ENCODE measurements at regions not wholly inside any gene's neighbourhood (a gene's known extent, or its start where the extent isn't known, plus 50 kb on each side); places are given as distances from the start of the nearest gene placed in this dataset.

GRCh38 chr2:126785236-126785635 is 113.5 kb upstream of the TEX51 start:
- H3K4me1 ChIP-seq: no peaks in the 10 kb centered on the region
- DNase-seq (ENCODE audit: extremely low spot score in 2 of 2): no peak
- intact Hi-C loops (cut with DNase I): no loop called here

DNA sequence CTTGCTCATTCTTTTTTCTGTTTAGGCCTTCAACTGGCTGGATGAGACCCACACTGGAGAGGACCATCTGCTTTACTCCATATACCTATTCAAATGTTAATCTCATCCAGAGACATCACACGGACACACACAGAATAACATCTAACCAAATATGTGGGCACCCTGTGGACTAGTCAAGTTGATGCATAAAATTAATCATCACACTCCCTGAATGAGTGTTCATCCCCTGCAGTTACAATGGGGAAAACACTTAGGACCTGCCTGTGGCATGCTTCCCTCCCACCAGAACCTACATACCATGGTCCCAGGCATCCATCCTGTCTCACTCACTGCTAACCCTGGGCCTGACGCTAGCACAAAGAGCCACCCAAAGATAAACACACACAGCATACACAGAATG is 112.8 kb upstream of the TEX51 start:
- Histone ChIP-seq H3K27ac (no peak overlapping the region), H3K27me3 (no peaks in the 10 kb centered on the region), H3K9me3 (no peaks in the 10 kb centered on the region), H3K4me3 (no peak overlapping the region), H3K36me3 (no peaks in the 10 kb centered on the region), H3K4me1 (no peaks in the 10 kb centered on the region)
- TF ChIP-seq POLR2A (IDR thresholded peaks at IDR 0.05): no peak
- intact Hi-C loops (cut with DNase I): no loop called here
- no peak for DNase-seq (ENCODE audit: extremely low spot score in 2 of 2)

More at GRCh38 chr2:126785236-126785635, 113.5 kb upstream of the TEX51 start:
- H3K36me3 ChIP-seq: no peaks in the 10 kb centered on the region
- no peaks in the 10 kb centered on the region for H3K9me3 ChIP-seq
- TF ChIP-seq POLR2AphosphoS5 (IDR thresholded peaks at IDR 0.05; ENCODE audit: insufficient read depth in 1 of 2, low read depth in 1 of 2): no peak
- no peaks in the 10 kb centered on the region for H3K27me3 ChIP-seq
- no peak overlapping the region for H3K27ac ChIP-seq
- no peak overlapping the region for H3K4me3 ChIP-seq

DNA sequence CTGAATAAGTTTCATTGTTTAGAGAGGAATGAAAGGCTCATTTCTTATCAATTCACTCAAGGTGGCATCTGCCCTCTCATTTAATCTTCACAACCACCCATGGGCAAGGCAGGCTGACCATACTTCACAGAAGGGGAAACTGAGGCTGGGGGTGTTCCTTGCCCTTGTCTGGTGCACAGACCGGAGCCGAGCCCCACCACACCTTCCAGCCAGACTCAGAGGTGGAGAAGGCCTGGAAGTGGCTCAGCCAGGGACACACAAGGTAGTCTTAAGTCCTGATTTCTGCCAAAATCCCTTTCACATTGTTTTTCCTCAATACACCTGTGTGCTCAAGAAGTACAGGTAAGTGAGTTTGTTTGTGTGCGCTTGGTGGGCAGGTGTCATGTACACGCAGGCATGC is 111.9 kb upstream of the TEX51 start:
- intact Hi-C loops (cut with DNase I): no loop called here
- Histone ChIP-seq H3K27me3 (no peaks in the 10 kb centered on the region), H3K4me1 (no peaks in the 10 kb centered on the region), H3K9me3 (no peaks in the 10 kb centered on the region), H3K27ac (no peak overlapping the region), H3K4me3 (no peak overlapping the region), H3K36me3 (no peaks in the 10 kb centered on the region)
- DNase-seq (ENCODE audit: extremely low spot score in 2 of 2): no peak
- TF ChIP-seq POLR2AphosphoS5 (IDR thresholded peaks at IDR 0.05; ENCODE audit: insufficient read depth in 1 of 2, low read depth in 1 of 2) (no peak), POLR2A (IDR thresholded peaks at IDR 0.05) (no peak), CTCF (IDR thresholded peaks at IDR 0.05) (no peak)

DNA sequence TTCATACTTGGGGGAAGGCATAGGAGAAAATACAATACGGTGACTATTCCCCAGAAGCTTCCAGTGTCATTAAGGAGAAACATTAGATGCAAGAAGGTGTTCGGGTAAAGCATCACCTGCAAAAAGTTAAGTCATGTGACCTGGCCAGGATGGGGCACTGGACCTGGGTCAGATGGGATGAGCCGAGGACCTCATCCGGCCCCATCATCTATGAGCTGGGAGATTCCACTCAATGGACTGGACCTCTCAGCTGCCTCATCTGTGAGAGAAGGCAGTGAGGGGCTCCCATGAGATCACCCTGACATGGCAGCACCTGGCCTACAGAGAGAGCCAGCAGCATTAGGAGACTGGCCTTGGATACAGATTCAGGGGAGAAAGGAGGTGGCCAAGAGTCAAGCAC is 111.4 kb upstream of the TEX51 start:
- Histone ChIP-seq H3K4me3 (no peak overlapping the region), H3K4me1 (no peaks in the 10 kb centered on the region), H3K9me3 (no peaks in the 10 kb centered on the region), H3K27ac (no peak overlapping the region), H3K27me3 (no peaks in the 10 kb centered on the region), H3K36me3 (no peaks in the 10 kb centered on the region)
- DNase-seq (ENCODE audit: extremely low spot score in 2 of 2): no peak
- TF ChIP-seq POLR2A (IDR thresholded peaks at IDR 0.05): no peak
- no peak for TF ChIP-seq POLR2AphosphoS5 (IDR thresholded peaks at IDR 0.05; ENCODE audit: insufficient read depth in 1 of 2, low read depth in 1 of 2)
- no peak for TF ChIP-seq CTCF (IDR thresholded peaks at IDR 0.05)
- intact Hi-C loops (cut with DNase I): no loop called here

DNA sequence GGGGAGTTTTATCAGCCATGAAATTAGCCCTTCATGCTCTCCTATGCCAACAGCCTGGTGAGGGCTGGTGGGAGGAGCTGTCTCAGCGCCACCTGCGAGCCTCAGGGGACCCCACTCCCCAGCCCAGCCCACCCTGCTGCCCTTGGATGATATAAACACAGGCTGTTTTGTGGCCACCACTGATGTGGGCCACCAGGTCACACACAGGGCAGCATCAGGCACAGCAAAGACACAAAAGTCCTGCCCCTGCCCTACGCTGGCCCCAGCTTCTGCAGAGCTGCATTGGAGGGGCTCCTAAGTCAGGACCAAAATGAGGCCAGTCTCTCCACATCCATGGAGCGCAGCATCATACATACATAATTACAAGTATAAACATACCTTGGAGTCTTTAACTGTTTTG is 110.6 kb upstream of the TEX51 start:
- no peaks in the 10 kb centered on the region for H3K36me3 ChIP-seq
- no peak overlapping the region for H3K27ac ChIP-seq
- H3K4me1 ChIP-seq: no peaks in the 10 kb centered on the region
- TF ChIP-seq POLR2A (IDR thresholded peaks at IDR 0.05) (no peak), POLR2AphosphoS5 (IDR thresholded peaks at IDR 0.05; ENCODE audit: insufficient read depth in 1 of 2, low read depth in 1 of 2) (no peak), CTCF (IDR thresholded peaks at IDR 0.05) (no peak)
- DNase-seq (ENCODE audit: extremely low spot score in 2 of 2): no peak
- intact Hi-C loops (cut with DNase I): no loop called here
- H3K9me3 ChIP-seq: no peaks in the 10 kb centered on the region
- H3K27me3 ChIP-seq: no peaks in the 10 kb centered on the region
- H3K4me3 ChIP-seq: no peak overlapping the region

- Histone ChIP-seq H3K27ac (no peak overlapping the region), H3K4me3 (no peak overlapping the region), H3K9me3 (no peaks in the 10 kb centered on the region), H3K27me3 (no peaks in the 10 kb centered on the region), H3K4me1 (no peaks in the 10 kb centered on the region), H3K36me3 (no peaks in the 10 kb centered on the region)
- no peak for DNase-seq (ENCODE audit: extremely low spot score in 2 of 2)
- intact Hi-C loops (cut with DNase I): no loop called here
- TF ChIP-seq POLR2AphosphoS5 (IDR thresholded peaks at IDR 0.05; ENCODE audit: insufficient read depth in 1 of 2, low read depth in 1 of 2) (no peak), POLR2A (IDR thresholded peaks at IDR 0.05) (no peak), CTCF (IDR thresholded peaks at IDR 0.05) (no peak)
Measured at GRCh38 chr2:126788652-126789051, 110.0 kb upstream of the TEX51 start.
